ENCODE measurements at regions not wholly inside any gene's neighbourhood (a gene's known extent, or its start where the extent isn't known, plus 50 kb on each side); places are given as distances from the start of the nearest gene placed in this dataset.

- DNase-seq: no peak
Observed at GRCh38 chr10:90347239-90347638, 510.6 kb downstream of the HTR7 start.

GRCh38 chr10:90350122-90350521 lies 507.7 kb downstream of the HTR7 start:
- DNase-seq: no peak

- DNase-seq: no peak
Observed at GRCh38 chr10:90352288-90352687, 505.6 kb downstream of the HTR7 start.

DNA sequence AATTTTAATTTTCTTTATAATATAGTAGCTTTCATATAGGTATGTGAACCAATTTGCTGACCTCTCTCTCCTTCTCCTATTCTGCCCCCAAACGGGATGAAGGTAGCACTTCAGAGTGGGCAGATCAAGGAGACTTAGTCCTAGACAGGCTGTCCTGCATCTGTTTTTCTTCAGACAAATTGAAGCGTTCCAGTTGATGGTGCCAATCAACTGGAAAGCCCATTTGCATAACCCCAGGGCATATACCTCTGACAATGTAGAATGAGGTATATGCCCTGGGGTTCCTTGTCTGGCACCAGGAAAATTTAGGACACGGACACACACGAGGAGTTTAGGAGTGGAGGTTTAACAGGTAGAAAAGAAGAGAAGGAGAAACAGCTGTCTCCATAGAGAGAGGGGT lies 502.9 kb downstream of the HTR7 start:
- DNase-seq: no peak

DNA sequence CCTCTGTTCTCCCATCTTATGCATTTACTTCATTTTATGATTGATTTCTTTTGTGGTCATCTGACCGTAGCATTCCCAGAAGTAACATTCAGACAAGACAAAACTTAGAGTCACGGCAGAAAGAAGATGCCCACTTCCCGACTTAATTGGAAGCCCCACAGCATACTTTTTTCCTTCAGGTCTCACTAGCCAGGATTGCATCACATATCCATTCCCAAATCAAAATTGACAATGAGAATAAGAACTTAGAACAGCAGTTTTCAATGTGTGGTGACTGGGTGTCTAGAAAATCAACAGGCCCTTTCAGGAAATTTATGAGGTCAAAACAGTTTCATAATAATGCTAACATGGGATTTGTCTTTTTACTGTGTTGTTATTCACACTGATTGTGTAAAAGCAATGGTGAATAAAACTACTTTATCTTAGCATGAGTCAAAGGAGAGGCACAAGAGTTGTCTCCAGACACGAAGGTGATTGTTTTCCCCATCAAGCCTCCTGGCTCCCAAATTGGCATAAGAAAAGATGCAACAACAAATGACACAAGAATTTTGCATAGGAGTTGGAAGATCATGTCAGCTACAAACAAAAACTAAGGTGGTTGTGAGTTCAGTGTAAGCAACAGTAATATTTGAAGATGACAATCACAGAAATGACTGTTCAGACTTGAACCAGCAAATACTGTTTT lies 493.9 kb downstream of the HTR7 start:
- DNase-seq: no peak

DNA sequence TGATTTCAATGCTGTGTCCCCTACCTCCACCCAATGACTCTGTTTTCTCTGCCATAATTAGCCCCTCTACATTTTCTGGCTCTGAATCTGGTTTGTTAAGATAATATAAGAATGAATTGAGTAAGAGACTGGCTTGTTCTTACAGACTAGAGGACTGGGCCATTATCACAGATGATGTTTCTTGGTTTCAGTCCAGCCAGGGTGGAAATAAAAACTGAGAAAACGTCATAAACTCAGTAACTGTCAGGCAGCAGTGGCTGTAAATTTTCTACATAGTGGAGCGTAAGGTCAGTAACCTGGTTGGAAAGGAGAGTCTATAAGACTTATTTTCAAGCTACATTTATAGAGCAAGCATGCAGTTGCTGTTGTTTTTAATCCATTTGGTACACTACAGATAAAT lies 485.4 kb downstream of the HTR7 start:
- no peak for DNase-seq

DNA sequence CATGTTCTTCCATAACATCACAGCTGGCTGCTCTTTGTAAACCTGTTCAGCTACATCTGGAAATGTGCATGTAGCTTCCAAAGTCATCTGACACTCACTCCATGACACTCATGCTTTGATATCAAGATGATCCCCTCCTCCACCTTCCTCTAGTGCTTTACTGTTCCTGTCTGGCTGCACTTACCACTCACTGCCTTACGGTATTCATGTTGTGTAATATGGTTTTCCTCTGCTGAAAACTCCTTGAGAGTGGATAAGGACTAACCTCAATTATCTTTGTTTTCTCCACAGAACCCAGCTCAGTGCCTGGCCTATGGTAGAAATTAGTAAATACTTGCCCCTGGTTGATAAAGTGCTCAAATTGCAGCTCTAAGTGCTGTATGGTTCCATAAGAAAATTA lies 483.9 kb downstream of the HTR7 start:
- no peak for DNase-seq

DNA sequence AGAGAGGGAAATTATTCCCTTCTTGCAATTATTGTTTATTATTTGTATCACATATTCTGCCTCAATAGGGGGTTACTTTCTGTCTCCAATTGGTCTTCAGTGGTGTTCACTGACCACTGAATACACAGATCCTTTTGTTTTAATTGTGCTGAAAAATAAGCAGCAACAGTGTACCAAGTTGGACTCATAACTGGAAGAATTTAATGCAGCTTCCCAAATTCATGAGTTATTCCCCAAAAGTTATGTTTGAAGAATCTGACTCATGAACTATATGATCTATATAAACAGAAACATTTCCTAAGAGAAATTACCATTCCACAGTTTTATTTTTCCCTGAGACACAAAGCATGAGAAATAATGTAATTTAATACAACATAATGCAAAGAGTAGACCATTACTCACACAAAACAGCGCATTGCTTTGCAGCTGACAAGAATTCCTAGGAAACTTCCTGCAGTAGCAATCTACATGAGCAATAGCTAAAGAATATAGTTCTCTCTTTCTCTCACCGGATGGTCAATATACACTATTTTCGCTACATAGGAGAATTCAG lies 479.2 kb downstream of the HTR7 start:
- no peak for DNase-seq

DNA sequence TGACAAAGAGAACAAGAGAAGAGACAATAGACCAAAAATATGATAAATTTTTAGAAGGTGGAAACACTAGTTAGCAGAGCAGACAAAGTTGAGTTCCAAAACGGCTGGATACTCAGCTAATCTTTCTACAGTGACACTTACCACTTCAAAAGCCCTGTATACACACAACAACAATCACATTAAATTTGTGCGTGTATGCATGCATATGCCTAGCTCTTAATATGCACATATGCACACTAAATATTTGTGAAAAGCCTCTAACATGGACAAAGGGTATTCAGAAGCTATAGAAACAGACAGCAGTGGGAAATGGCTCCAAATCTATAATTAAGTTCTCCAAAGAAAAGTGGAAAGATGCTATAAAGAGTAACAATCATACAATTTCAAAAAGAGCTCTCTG lies 476.4 kb downstream of the HTR7 start:
- no peak for DNase-seq

DNA sequence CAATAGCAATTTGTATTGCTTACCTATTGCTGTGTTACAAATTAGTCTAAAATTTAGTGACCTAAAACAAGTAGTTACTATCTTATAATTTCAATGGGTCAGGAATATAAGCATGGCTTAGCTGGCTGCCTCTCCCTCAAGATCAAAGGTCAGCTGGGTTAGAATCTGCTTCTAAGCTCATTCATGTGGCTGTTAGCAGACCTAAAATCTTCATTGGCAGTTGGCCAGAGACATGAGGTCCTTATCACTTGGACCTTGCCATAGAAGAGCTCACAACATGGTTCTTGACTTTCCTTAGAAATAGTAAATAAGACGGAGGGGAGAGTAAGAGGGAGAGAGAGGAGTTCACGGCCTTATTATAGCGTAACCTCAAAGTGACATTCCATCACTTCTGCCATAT lies 468.0 kb downstream of the HTR7 start:
- no peak for DNase-seq

GRCh38 chr10:90394311-90394710 lies 463.5 kb downstream of the HTR7 start:
- DNase-seq: no peak

DNA sequence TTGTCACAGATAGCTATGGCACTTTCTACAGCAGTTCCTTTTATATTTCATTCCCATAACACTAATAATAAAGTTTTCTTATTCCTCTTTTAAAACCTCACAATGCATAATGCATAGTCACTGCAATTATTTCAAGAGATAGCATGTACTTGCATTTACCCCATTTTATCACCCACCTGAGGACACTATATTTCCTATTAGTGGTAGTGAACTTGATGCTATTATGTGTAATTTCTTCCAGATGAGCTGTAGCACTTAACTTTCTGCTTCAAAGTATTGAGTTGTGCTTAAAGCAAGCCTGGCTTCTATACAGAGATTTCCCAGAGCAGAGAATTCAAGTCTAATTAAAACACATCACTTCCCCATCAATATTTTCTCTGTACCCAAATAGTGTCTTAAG lies 461.1 kb downstream of the HTR7 start:
- no peak for DNase-seq

- DNase-seq: peak; percentile 31 to 61
Observed at GRCh38 chr10:90398566-90398965, 459.3 kb downstream of the HTR7 start.

- DNase-seq: no peak
Observed at GRCh38 chr10:90399782-90400181, 458.1 kb downstream of the HTR7 start.

GRCh38 chr10:90403211-90404000 lies 454.4 kb downstream of the HTR7 start:
- peak in 1 of 2 experiments; percentile 3 for DNase-seq

DNA sequence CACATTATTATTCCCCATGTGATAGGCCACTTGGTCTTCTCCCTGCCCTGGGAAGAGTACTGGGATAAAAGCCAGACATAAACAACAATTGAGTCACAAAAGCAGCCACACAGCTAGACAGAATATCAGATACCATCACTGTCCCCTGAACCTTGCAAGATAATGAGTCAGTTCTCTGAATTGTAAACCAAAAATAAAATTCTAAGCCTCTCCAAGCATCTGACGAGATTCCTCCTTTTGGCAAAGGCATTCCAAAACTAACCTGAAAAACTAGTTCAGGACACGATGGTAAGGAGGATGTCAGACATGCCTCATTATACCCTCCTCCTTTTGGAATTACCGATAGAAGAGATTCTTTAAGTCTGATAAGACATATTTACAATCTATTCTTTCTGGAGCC lies 450.7 kb downstream of the HTR7 start:
- DNase-seq: no peak

GRCh38 chr10:90407851-90408250 lies 450.0 kb downstream of the HTR7 start:
- no peak for DNase-seq

DNA sequence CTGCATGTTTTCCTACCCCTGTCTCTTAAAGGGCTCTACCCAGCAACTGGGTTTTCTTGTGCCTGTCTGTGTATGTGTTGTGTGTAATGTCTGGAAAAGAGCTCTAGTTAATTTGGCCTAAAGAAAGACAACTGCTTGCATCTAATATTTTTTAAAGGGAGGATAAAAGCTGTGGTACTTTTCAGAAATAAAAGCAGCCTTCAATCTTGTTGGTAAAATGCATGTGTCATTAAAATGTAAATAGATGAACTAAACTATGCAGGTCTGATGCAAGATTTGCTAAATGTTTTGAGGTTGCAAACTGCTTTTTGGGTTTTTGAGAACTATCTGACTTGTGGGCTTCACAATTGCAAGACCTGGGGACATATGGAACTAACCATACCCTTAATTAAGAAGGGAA lies 445.3 kb downstream of the HTR7 start:
- no peak for DNase-seq

DNA sequence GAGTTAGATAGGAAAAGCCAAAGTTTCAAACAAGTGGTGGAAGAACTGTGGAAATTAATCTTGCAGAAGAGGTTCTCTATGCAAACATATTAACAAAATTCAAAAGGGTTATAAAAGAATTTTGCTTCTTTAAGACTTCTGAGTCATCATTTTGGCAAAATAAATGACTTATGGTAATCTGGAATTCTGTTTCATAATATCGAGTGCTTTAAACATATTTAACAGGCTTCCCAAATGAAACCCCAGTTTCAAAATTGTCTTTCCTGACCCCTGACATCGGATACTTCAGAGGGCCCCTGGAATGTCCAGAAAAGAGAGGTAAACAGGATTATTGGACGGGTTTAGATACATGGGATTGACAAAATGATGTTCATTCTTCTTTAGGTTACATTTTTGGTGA lies 444.6 kb downstream of the HTR7 start:
- DNase-seq: no peak

DNA sequence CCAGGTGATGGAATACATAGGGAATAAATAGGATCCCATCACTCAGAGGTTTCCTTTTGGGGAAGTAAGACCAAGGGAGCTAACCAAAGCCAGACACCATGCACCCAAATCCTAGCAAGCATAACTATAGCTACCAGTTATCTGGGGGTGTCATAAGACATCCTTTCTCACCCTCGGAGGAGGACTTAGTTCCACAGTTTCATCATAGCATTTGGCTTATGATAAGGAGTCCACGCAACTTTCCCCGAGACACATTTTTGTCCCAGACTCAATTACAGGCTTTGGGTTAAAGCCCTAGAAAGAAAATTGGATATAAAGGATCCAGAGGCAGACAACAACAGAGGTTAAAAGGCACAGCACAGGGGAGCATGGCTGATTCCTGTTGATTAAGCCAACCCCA lies 442.9 kb downstream of the HTR7 start:
- DNase-seq: no peak

DNA sequence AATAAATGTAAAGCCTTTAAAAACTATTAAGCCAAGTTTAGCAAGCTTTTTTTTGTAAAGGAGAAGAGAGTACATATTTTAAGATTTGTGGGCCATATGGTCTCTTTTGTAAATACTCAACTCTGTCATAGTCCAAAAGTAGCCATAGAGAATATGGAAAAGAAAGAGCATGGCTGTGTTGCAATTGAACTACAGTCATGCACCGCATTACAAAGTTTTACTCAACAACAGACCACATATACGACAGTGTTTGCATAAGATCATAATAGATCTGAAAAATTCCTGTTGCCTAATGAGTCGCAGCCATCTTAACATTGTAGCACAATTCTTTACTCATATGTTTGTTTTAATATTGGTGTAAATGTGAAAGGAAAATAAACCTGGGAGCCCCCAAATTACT lies 440.8 kb downstream of the HTR7 start:
- no peak for DNase-seq

GRCh38 chr10:90417476-90418210 lies 440.2 kb downstream of the HTR7 start:
- no peak for DNase-seq

DNA sequence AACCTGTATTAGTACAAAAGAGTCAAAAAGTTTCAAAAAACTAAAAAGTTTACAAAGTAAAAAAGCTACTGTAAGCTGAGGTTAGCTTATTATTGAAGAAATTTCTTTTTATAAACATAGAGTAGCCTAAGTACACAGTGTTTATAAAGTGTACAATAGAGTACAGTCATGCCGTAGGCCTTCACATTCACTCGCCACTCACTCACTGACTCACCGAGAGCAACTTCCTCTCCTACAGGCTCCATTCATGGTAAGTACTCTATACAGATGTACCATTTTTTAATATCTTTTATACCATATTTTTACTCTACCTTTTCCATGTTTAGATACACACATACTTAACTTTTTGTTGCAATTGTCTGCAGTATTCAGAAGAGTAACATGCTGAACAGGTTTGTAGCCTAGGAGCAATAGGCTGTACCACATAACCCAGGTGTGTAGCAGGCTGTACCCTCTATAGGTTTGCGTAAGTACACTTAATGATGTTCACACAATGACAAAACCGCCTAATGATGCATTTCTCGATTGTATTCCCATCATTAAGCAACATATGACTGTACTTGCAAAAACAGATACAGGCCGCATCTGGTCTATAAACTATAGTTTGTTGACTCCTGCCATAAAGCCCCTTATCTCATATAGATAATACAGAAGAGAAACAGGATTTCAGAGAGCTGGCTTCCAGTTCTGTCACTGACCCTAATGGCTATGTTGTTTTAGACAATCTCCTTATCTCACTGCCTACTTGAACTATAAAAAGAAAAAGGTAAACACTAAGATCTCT lies 438.8 kb downstream of the HTR7 start:
- DNase-seq: no peak

Data from NCI-H446 (cell line).